ENCODE measurements at regions not wholly inside any gene's neighbourhood (a gene's known extent, or its start where the extent isn't known, plus 50 kb on each side); places are given as distances from the start of the nearest gene placed in this dataset.
"Not testable (repeated sequence)": the region's sequence is repeated elsewhere in the genome, so short reads cannot be mapped to it uniquely, and the experiment has no call there.

DNA sequence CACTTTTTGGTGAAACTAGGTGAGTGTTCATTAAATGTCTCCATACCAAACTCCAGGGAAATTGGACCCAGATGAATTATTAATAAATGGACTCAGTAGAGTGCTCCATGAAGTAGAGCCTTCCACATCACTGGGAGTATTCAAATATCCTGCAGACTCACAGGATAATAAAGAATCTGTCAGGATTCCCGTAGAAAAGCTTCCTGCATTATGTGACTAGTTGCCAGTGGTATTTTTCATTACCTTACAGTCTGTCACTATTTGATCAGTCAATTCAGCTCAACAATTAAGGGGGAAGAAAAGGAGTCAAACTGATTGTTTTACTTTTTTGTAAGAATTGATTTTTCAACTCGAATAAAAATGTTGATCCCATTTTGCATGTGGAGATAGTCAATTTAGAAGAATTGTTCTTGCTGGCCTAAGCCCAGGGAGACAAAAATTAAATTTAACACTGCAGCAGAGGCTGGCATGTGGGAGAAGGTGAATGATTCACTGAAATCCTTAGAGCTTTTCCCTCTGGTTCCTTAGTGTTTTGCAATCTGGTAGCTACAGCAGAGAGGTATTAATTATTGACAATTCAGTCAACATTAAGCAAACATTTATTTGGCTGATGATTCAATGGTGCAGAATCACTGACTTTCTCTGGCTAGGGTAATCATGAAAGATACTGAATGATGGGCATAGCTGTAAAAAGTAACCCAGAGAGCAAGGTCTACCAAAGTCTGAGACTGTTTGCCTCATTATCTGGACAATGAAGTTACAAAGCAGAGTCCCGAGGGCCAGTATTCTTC is 442.4 kb downstream of the CD83 start:
- Histone ChIP-seq H3K36me3 (ENCODE audit: insufficient read depth in 1 of 2, low read depth in 1 of 2) (no peaks in the 10 kb centered on the region), H3K9me3 (no peaks in the 10 kb centered on the region), H3K27ac (no peak overlapping the region), H3K4me3 (no peak overlapping the region), H3K27me3 (ENCODE audit: insufficient read depth in 3 of 3, low read length in 2 of 3) (no peaks in the 10 kb centered on the region), H3K4me1 (no peaks in the 10 kb centered on the region)
- ATAC-seq (no peak), DNase-seq (no peak)
- TF ChIP-seq, protein P1, sequence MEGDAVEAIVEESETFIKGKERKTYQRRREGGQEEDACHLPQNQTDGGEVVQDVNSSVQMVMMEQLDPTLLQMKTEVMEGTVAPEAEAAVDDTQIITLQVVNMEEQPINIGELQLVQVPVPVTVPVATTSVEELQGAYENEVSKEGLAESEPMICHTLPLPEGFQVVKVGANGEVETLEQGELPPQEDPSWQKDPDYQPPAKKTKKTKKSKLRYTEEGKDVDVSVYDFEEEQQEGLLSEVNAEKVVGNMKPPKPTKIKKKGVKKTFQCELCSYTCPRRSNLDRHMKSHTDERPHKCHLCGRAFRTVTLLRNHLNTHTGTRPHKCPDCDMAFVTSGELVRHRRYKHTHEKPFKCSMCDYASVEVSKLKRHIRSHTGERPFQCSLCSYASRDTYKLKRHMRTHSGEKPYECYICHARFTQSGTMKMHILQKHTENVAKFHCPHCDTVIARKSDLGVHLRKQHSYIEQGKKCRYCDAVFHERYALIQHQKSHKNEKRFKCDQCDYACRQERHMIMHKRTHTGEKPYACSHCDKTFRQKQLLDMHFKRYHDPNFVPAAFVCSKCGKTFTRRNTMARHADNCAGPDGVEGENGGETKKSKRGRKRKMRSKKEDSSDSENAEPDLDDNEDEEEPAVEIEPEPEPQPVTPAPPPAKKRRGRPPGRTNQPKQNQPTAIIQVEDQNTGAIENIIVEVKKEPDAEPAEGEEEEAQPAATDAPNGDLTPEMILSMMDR (IDR thresholded peaks at IDR 0.05) = no peak
- 78 to 83% (median 83%) methylated on average over 3 of the region's 3 CpGs for WGBS, 3 donors
- intact Hi-C loops (cut with DNase I) = no loop called here

DNA sequence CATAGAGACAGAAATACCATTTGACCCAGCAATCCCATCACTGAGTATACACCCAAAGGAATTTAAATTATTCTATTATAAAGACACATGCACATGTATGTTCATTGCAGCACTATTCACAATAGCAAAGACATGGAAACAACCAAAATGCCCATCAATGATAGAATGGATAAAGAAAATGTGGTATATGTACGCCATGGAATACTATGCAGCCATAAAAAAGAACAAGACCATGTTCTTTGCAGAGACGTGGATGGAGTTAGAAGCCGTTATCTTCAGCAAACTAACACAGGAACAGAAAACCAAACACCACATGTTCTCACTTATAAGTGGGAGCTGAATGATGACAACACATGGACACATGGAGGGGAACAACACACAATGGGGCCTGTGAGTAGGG is 444.0 kb downstream of the CD83 start:
- H3K4me3 ChIP-seq = not testable (repeated sequence)
- WGBS, 3 donors = 94 to 96% (median 96%) methylated on average over 3 of the region's 3 CpGs

DNA sequence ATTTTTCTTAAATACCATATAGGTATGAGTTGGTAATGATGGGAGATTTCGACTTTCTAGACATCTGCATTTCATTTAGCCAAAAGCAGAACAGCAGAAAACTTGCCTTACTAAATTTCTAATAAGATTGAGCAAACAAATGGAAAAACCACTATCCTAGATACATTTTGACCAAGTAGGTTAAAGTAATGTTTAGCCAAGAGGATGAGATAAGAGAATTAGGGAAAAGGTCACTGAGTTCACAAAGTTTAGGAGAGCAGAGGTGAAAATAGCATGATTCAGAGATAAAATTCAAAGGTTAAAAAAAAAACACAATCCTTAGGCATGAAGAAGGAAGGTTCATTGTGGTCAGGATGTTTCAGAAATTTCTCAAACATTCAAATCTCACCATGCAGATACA is 450.3 kb downstream of the CD83 start:
- H3K27ac ChIP-seq = no peak overlapping the region

More for the DNA sequence above, 444.0 kb downstream of the CD83 start:
- H3K27ac ChIP-seq; H3K36me3 ChIP-seq (ENCODE audit: insufficient read depth in 1 of 2, low read depth in 1 of 2); H3K27me3 ChIP-seq (ENCODE audit: insufficient read depth in 3 of 3, low read length in 2 of 3); ATAC-seq; H3K9me3 ChIP-seq; intact Hi-C loops (cut with DNase I); DNase-seq; H3K4me1 ChIP-seq: not testable (repeated sequence)

DNA sequence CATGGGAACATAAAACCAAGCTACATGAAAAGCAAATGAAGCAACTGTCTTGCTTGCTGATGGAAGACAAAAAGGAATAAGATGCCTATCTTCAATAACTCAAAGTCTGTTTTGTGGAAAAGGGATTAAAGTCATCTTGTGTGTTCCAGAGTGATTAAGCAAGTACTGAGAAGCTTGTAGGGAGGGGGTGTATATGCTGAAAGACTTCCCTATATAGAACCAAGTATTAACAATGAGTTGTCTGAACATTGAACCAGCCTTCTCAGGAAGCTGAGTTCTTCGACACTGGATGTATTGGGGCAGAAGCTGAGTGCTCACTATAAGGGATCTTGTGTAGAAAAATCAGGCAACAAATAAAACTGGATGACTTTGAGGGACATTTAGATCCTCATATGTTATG is 451.8 kb downstream of the CD83 start:
- H3K27ac ChIP-seq = no peak overlapping the region
- DNase-seq (no peak), ATAC-seq (no peak)
- H3K9me3 ChIP-seq = no peaks in the 10 kb centered on the region
- intact Hi-C loops (cut with DNase I) = no loop called here
- H3K36me3 ChIP-seq (ENCODE audit: insufficient read depth in 1 of 2, low read depth in 1 of 2) = no peaks in the 10 kb centered on the region
- H3K4me1 ChIP-seq = peaks cover 6% of the 10 kb centered on the region
- H3K4me3 ChIP-seq = no peak overlapping the region
- H3K27me3 ChIP-seq (ENCODE audit: insufficient read depth in 3 of 3, low read length in 2 of 3) = no peaks in the 10 kb centered on the region
- TF ChIP-seq, protein P1 (IDR thresholded peaks at IDR 0.05) = no peak
- WGBS, 3 donors = 91 to 94% (median 91%) methylated on average over 1 of the region's 1 CpG

More for the DNA sequence above, 450.3 kb downstream of the CD83 start:
- Histone ChIP-seq H3K27me3 (ENCODE audit: insufficient read depth in 3 of 3, low read length in 2 of 3) (no peaks in the 10 kb centered on the region), H3K36me3 (ENCODE audit: insufficient read depth in 1 of 2, low read depth in 1 of 2) (no peaks in the 10 kb centered on the region), H3K4me3 (no peak overlapping the region), H3K9me3 (no peaks in the 10 kb centered on the region), H3K4me1 (no peaks in the 10 kb centered on the region)
- ATAC-seq = no peak
- 89 to 98% (median 97%) methylated on average over 1 of the region's 1 CpG for WGBS, 3 donors
- intact Hi-C loops (cut with DNase I) = no loop called here
- DNase-seq = no peak
- TF ChIP-seq, protein P1 (IDR thresholded peaks at IDR 0.05) = no peak

DNA sequence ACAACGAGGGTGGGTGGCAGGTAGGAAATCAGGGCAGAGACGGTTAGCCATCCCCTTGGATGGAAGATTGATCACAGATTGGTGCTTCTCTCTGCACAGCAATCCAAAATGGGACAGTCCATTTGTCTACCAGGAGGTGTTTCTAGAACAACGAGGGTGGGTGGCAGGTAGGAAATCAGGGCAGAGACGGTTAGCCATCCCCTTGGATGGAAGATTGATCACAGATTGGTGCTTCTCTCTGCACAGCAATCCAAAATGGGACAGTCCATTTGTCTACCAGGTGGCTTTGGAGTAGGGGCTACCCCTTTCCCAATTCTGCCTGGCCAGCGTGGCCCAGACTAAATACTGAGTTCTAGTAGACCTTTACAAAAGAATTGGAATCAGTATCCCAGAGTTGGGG is 452.3 kb downstream of the CD83 start:
- WGBS, 3 donors = 89 to 91% (median 91%) methylated on average over 5 of the region's 5 CpGs
- H3K27me3 ChIP-seq (ENCODE audit: insufficient read depth in 3 of 3, low read length in 2 of 3); H3K9me3 ChIP-seq; ATAC-seq; H3K36me3 ChIP-seq (ENCODE audit: insufficient read depth in 1 of 2, low read depth in 1 of 2); H3K27ac ChIP-seq; H3K4me1 ChIP-seq; intact Hi-C loops (cut with DNase I); H3K4me3 ChIP-seq; DNase-seq: not testable (repeated sequence)

DNA sequence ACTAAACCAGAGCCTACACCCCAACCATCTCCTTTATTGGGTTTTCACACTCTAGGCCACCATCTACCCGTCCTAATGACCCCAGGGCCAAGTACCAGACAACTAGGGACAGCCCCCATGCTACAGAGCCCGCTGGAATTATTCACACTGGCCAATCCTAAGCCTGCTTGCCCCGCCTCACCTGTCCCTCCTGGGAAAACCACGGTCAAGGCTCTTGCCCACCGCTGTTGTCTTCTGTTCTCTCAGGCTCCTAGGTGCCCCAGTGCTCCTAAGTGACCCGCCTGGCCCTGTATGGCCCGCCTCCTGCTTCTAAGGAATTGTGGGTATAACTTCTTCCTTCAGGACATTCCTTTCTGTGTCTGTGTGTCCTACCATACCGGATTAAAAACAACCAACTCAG is 453.4 kb downstream of the CD83 start:
- H3K36me3 ChIP-seq (ENCODE audit: insufficient read depth in 1 of 2, low read depth in 1 of 2) = no peaks in the 10 kb centered on the region
- ATAC-seq (no peak), DNase-seq (no peak)
- H3K4me3 ChIP-seq = no peak overlapping the region
- 87 to 96% (median 95%) methylated on average over 8 of the region's 8 CpGs for WGBS, 3 donors
- no peak overlapping the region for H3K27ac ChIP-seq
- H3K9me3 ChIP-seq = no peaks in the 10 kb centered on the region
- H3K4me1 ChIP-seq = peaks cover 6% of the 10 kb centered on the region
- TF ChIP-seq, protein P1 (IDR thresholded peaks at IDR 0.05) = no peak
- intact Hi-C loops (cut with DNase I) = no loop called here
- no peaks in the 10 kb centered on the region for H3K27me3 ChIP-seq (ENCODE audit: insufficient read depth in 3 of 3, low read length in 2 of 3)
